GM18511 (cell line): ENCODE measurements at regions not wholly inside any gene's neighbourhood (a gene's known extent, or its start where the extent isn't known, plus 50 kb on each side); places are given as distances from the start of the nearest gene placed in this dataset.

Source experiments
- ATAC-seq: cut with Tn5 transposase; IDR thresholded peaks from one replicate; pipeline ENCODE4 v1.9.1; 2021; ENCODE audit warnings: mild to moderate bottlenecking, moderate library complexity; ENCODE audit not compliant: unreplicated experiment

DNA sequence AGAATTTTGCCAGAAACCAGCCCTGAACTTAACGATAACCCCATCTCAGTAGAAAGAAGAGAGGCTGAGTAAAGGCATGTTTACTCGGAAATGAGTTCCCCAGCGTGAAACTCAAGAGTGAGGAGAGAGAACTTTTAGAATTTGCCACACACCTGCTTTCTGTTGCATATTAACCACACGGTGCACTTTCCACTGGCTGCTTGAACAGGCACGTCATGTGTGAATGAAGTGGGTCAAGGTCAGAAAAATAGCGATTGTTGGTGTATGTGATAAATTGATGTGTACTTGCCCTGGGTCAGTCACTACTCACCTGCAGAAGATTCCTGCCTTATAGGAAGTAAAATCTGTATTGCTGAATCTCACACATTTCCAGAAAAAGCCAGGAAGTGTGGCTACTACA lies 395.7 kb downstream of the TRIML1 start:
- ATAC-seq = no peak

DNA sequence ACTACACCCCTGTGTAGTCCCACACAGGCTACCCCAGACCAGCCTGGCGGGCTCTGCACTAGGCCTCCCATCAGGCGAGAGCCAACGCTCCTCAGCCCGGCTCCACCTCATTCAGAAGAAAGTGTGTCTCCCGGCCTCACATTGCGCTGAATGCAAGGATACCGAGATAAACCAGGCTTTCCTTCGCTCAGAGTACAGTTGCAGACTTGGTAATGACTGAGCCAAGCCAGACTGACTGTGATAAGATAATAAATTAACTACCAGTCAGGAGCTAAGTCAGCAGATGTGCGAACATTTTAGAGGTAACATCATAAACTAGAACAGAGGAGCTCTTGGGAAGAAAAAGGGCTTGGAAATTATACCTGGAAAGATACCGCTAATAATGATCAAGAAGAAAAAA lies 397.6 kb downstream of the TRIML1 start:
- no peak for ATAC-seq

DNA sequence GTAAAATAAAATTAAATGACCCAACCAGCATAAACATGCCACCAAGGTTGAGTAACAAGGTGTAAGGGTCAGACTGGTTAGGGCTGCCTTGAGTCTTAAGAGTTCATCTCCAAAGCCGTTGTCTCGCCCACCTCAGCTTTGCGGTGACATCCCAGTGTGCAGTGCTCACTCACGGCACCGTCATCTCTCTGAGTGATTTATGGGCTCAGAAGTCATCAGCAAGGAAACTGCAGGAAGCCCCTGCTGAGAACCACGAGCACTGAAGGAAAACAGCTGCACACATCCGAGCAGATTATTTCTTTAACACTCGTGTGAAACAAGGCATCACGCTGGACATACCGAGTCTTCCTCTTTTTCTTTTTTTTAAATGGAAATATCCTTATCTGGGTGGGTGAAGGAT lies 411.1 kb downstream of the TRIML1 start:
- no peak for ATAC-seq

DNA sequence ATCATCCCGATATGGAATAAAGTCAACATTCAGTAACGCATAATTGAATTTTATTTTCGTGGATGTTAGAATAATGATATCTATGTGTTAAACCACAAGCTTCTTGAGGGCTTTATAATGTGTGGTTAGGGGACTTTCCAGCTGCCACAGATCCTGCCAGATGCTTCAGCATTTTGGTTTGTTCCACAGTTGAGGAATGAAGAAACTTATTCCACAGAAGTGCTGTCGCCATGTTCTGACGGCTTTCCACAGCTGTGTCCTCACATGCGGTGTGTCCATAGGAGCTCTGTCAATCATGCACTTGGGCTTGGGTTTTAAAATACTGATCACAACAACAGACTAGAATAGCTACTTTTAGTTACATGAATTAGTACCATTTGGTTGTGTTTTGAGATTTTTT lies 411.9 kb downstream of the TRIML1 start:
- no peak for ATAC-seq

DNA sequence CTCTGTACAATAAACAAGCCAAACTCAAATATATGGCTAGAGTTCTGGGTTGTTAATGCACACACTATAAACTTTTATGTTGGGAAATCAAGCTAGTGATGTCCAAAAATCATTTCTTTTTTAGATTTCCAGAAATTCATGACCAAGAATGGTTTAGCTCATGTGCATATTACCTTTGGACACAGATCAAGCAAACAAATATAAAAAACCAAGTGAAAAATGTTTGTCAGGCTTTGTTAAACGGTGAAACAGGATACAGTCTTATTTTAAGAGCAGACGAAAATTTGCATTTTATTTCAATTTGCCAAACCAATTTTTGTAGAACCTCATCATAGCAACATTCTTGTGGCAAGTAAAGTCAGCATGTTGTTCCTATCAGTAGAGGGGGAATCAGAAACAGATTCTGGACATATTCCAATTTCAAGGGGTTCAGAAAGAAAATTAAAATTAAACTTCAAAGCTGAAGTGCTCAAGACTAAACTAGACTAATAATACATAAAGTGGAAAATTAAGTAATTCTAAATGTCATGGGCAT lies 413.6 kb downstream of the TRIML1 start:
- no peak for ATAC-seq

DNA sequence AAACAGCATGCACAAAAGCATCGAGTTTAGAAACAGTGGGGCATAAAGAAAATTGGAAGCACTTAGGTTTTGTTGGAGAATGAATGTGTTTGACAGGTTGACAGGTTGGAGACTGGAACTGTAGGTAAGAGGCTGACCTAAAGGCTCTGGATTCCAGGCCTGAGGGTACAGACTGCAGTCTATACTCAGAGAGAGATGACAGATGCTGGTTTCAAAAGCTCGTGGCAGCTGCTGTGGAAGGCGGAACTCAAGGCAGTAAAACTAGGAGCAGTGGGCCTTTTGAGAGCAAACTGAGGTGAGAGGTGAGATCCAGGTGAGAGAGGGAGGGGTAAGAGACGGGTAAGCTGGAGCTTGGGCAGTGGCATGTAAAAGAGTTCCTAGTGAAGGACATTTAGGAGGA lies 415.2 kb downstream of the TRIML1 start:
- no peak for ATAC-seq

DNA sequence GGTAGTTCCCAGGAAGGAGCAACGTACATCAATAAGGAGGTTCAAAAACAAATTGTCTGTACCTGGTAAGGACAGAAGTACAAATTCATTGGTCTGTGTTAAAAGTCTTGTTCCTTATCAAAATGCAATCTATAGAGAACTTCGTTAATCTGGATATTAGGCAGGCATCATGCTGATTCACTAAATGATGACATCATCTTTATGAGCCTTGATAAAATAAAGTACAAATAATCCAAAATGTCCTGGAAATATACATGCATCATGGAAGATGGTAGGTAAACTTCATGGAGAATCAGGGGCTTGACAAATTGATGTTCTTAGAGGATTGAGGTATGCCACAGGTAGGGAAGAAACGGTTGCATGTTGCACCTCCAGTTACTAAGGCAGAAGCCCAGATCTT lies 433.9 kb downstream of the TRIML1 start:
- ATAC-seq = no peak

DNA sequence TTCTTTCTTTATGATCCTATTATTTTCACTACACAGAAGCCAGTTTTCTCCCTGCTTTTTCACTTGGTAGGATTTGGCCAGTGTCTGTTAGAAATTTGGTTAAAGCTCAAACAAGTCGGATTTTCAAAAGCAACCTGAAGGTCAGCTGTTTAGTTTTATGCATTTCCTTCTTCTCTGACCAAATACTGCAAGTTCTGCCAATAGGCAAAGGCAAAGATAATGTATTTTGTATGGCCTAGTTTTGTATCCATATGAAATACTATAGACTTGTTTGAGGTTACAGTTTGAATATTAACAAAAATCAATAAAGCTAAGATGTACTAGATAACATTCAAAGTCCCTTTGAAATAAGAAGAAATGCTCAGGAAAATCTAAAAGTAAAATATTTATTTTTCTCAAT lies 439.4 kb downstream of the TRIML1 start:
- ATAC-seq = no peak

DNA sequence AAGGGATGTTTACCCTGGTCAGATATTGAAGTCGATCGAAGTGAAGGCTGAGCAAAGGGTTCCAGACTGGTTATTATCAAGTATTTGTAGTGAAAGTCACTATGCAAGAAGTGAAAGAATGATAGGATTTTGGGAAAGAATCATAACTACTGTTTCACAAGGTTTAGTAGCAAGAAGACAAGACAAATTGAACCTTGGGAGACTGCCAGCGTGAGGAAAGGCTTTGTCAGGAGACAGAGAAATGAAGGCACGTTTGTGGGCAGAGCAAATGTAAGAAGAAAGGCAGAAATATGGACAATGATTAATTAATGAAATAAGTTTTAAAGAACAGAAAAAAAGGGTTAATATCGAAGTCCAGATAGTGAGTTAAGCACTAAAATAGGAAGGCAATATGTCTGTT lies 456.8 kb downstream of the TRIML1 start:
- ATAC-seq = no peak

DNA sequence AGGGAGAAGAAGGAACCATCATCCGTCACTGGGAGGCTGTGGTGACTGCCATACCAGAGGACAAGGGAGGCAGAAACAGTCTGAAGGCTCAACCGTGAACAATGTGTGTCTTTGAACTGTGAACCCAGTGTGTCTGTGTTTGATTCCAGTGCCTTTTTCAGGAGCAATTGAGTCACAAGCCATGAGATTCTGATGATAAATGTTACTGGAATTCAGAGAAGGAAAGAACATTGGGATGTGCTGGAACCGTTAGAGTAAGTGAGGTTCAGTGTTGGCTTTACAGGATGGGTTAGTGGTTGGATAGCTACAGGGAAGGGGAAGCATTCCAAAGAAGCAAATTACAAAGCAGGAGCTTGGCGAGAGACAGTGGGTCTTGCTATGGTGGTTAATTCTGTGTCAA lies 464.4 kb downstream of the TRIML1 start:
- ATAC-seq = no peak

DNA sequence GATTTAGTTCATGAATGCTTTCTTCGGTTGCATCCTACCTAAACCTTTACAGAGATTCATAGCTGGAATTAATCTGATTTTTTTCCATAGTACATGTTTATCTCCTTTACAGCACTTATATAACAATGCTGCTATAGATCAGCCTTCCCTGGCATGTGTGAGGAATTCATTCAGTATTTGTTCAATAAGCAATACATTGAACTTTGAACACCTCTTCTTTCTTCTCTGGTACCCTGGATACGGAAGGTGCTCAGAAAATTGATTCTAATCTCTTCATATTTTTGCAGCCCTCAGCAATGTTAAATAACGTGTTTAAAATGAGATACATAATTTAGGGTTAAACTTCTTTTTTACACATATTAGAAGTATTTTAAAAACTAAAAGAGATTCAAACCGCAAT lies 467.4 kb downstream of the TRIML1 start:
- ATAC-seq = no peak

DNA sequence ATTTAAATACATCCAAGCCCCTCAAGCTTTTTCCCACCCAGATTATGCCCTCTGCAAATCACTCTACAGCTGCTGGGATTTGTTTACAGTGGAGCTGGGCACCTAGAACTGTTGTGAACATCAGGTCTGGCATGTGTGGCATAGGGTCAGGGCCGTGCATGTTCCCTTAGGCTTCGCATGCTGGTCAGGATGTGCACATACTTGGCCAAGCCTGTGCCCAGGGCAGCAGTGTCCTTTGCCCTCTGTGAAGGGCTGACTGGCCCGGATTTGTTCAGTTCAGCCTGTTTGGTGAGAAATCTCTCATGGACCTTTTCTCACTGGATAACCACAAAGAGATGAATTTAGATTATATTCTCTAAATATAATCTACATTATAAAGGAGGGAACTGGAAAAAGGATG lies 471.9 kb downstream of the TRIML1 start:
- ATAC-seq = no peak

DNA sequence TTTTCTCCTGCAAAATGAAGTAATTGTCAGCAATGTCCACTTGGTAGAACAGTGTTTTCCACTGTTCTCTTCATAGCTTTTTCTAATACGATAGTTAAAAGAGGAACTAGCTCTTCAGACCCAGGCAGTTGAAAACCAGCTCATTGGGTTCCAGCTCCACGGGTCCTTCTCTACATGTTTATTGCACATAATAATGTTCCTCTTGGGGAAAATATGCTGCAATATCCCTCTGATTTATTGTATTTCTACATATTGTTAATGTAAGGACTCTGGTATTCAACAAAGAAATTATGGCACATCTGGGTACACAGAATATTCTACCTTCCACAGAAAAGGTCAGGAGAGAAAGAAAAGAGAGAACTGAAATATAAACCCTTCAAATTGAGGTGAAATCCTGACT lies 473.4 kb downstream of the TRIML1 start:
- ATAC-seq = no peak

DNA sequence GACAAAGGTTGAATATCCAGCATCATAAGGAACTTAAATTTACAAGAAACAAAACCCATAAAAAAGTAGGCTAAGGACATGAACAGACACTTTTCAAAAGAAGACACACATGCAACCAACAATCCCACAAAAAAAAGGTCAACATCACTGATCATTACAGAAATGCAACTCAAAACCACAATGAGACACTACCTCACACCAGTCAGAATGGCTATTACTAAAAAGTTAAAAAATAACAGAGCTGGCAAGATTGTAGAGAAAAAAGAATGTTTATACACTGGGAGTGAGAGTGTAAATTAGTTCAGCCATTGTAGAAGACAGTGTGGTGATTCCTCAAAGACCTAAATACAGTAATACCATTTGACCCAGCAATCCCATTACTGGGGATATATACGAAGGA lies 474.7 kb downstream of the TRIML1 start:
- ATAC-seq = no peak

DNA sequence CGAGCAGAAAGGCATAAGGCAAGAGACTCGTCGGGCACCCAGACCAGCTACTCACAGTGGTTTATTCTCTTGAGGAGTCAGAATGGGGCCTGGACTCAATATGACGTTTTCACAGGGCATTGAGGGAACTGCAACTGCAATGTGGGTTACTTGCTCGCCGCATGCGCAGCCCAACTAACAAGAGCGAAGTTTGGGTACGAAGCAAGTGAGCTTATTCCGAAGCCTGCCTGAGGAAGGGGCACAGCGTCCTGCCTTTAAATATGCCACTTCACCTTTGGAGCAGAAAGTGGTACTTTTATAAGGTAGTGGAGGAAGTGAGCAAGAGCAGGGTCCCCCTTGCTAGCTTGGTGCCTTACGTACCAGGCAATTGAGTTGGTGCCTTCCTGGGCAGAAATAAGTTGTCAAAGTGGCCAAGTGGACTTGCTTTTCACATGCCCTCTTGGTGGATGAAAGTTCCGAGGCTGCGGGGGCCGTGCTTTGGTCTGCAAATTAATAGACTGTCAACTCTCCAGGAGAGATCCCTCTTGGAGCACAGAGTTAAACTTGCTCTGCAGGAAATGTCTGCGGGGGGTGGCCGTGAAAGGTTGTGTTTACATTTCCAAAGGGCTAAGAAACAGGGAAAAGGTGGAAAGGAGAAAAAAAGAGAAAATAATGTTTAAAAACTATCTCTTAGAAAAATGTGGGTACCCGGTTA lies 480.4 kb downstream of the TRIML1 start:
- no peak for ATAC-seq

DNA sequence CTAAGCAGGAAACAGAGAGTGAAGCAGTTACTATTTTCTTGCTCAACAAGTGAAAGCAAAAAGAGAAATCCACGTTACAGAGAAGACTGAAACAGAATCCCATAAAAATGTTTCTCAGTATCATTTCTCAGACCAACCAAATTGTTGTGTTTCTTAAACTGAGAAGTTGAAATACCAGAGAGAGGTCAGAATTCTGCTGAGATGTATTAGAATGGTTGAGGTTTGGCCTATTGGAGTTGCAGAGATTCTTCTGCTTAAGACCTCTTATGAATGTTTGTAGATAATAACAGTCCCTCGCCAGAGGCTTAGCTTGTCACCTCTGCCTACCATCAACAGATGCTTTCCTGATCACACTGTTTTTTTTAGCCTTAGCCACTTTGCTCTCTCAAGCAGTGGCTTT lies 481.4 kb downstream of the TRIML1 start:
- ATAC-seq = no peak

DNA sequence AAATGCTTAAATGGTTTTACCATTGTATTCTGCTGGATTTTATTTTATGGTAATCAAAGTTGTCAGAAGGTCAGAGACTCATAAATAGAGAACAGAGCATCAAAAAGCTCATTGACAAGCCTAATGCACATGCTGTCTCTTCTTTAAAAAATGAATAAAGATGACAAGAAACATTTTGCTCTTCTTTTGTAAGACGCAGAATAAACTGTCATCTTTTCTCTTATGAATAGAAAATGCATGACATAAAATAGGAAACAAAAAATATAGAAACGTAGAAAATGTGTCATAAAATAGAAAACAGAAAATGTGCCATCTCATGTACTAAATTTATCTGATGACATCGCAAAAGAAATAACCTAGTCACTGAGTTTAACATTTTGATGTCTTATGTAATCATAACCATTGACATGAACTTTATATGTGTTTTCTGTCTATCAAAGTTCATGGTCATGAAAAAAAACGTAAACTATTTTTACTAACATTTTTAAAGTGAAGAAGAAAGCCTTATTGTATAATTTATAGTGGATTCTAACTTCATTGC lies 484.1 kb downstream of the TRIML1 start:
- no peak for ATAC-seq

DNA sequence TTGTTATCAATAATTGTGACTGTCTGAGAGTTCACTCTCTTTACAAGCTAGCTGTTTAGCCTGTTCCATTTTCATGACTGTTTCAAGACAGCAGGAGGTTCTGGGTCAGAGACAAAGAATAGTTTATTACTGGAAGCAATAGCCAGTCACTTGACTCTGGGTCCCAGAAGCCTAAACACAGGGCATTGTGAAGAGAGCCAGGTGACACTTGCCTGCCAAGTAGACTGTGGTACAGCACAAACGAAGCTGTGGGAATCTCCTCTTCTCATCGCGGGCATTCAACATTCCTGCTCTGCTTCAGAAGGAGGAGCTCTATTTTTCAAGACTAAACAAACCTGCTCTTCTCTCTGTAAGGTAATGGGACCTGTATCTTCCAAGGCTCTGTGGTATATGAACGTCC lies 485.1 kb downstream of the TRIML1 start:
- ATAC-seq = no peak

DNA sequence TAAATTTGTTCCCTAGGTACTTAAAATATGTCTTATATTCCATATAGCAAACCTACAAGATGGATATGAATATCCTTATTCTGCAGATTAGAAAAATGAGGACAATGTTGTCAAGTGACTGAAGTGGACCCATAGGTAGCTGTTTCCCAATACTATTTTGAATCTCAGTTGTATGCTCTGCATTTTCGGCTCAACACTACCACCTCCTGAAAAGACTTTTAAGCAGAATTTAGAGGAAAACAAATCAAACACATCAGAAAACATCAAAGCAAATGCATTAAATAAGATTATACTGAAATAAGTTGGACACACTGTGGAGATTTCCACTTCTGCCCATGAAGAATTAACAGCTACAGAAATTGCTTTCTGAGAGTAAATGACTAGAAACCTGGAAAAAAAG lies 488.7 kb downstream of the TRIML1 start:
- ATAC-seq = no peak

DNA sequence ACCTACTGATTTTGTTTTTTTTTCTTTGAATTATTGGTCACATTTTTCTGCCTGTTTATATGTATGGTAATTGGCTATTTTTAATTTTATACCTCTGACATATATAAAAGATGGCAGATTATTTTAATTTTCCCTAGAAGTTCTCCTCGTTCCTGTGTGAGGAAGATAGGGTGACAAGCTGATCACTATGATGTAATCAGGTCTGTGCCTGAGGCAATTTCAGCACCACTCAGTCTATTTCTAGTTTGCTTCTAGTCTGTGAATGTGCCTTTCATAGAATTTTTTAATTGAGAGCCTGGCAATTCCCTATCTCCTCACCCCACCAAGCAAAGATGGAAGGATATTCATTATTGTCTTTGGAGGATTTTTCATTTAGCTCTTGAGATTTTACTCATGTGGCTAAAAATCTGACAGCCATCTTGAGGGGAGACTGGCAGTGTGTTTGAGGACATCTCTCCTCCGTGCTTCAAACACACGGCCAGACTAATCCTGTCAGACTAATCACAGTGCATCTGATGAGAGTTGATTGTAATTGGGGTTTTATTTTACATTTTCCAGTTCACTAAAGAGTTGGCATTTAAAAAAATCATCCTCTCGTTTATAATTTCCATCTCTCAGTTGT lies 500.3 kb downstream of the TRIML1 start:
- ATAC-seq = no peak

DNA sequence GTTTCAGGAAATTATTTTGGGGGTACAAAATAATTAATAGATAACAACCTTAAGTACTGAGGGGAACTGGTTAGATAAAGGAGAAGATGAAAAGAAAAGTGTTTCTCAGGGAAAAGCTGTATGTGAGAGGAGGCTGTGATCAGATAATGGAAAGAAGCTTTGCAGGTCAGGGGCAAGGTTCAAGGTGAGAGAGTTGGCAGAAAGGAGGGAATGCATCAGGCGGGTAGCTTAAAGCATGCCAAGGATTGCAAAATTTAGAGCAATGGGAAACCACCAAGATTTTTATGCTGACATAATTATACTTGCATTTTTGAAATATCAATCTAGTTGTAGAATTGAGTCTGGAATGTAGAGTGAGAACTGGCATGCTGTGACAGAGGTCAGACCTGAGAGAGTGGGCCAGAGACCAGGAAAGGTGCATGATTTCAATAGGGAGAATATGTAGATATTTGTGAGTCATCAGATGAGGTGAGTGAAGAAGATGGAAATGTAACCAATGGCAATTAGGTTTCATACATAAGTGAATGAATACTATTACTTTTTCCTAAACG lies 508.7 kb downstream of the TRIML1 start:
- no peak for ATAC-seq

DNA sequence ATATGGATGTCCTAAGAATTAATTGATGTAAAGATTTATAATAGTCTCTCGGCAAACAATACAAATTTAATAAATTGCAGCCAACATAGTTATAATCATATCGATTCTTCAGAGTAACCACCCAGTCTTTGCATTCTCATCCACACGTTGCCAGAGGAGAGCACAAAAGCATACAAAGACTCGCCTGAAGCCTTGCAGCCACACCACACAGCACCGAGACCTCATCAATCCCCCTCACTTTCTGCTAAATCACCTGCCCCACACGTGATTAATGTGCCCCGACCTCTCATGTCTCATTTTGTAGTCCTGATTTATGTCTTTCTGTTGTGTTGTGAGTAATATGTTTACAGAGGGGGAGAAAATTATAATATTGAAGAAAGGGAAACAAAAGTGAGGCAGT lies 510.4 kb downstream of the TRIML1 start:
- ATAC-seq = no peak
